ENCODE measurements at regions not wholly inside any gene's neighbourhood (a gene's known extent, or its start where the extent isn't known, plus 50 kb on each side); places are given as distances from the start of the nearest gene placed in this dataset.

DNA sequence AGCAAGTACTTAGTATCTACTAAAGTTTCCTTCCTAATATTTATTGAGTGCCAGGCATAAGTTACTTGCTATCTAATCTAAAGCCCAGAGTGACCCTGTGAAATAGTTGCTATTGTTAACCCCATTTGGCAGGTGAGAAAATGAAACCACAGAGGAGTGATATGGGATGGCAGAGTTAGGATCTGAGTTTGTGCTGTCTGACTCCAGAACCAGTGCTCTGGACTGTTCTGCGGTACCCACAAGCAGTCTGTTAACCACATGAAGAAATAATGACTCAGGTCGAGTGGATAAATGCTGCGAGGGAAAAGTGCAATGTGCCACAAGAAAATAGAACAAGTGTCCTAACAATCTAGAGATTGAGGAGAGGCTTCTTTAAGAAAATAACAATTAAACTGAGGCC, 60.7 kb upstream of the GZMB start:
- H3K9me3 ChIP-seq (ENCODE audit: low read depth, low read length) = no peaks in the 10 kb centered on the region
- no peak overlapping the region for H3K27ac ChIP-seq (ENCODE audit: low read depth, low read length)
- DNase-seq (ENCODE audit: insufficient read length, low spot score, missing footprints) = no peak

DNA sequence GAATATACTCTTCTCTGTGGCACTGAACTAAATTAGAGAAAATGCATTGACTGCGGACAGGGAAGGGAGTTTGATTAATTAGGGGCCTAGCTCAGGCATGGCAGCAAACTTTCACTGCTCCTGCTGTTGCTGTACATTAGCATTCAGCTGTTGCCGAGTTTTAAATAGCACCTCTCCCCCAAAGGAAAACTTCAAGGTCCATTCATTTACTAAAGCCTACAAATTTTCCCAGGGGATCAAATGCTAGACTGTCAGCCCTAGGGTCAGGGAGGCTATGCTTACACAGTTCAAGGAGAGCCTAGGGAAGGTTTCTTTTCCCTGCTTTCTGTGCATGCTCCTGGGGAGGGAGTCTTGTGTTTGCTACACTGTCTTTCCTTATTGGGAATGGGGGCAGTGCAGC, 60.0 kb upstream of the GZMB start:
- Histone ChIP-seq H3K27ac (ENCODE audit: low read depth, low read length) (no peak overlapping the region), H3K4me1 (ENCODE audit: insufficient read depth, low read length) (no peaks in the 10 kb centered on the region), H2AFZ (ENCODE audit: low read length) (no peak overlapping the region), H3K9me3 (ENCODE audit: low read depth, low read length) (no peaks in the 10 kb centered on the region), H3K4me2 (ENCODE audit: insufficient read depth, low read length) (no peak overlapping the region), H4K20me1 (ENCODE audit: insufficient read depth, low read length) (no peaks in the 10 kb centered on the region), H3K36me3 (ENCODE audit: insufficient read depth, low read length) (no peaks in the 10 kb centered on the region), H3K4me3 (ENCODE audit: insufficient read depth, low read length) (no peak overlapping the region), H3K27me3 (ENCODE audit: insufficient read depth, low read length) (peaks cover 2% of the 10 kb centered on the region), H3K79me2 (ENCODE audit: insufficient read depth, low read length) (no peaks in the 10 kb centered on the region)
- TF ChIP-seq, protein P1, sequence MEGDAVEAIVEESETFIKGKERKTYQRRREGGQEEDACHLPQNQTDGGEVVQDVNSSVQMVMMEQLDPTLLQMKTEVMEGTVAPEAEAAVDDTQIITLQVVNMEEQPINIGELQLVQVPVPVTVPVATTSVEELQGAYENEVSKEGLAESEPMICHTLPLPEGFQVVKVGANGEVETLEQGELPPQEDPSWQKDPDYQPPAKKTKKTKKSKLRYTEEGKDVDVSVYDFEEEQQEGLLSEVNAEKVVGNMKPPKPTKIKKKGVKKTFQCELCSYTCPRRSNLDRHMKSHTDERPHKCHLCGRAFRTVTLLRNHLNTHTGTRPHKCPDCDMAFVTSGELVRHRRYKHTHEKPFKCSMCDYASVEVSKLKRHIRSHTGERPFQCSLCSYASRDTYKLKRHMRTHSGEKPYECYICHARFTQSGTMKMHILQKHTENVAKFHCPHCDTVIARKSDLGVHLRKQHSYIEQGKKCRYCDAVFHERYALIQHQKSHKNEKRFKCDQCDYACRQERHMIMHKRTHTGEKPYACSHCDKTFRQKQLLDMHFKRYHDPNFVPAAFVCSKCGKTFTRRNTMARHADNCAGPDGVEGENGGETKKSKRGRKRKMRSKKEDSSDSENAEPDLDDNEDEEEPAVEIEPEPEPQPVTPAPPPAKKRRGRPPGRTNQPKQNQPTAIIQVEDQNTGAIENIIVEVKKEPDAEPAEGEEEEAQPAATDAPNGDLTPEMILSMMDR (IDR thresholded peaks at IDR 0.05; ENCODE audit: extremely low read depth, low read depth, low read length) = no peak
- DNase-seq (ENCODE audit: insufficient read length, low spot score, missing footprints) = no peak

More for the DNA sequence above, 60.7 kb upstream of the GZMB start:
- H3K4me2 ChIP-seq (ENCODE audit: insufficient read depth, low read length) = no peak overlapping the region
- no peak overlapping the region for H3K4me3 ChIP-seq (ENCODE audit: insufficient read depth, low read length)
- H3K79me2 ChIP-seq (ENCODE audit: insufficient read depth, low read length) = no peaks in the 10 kb centered on the region
- no peak overlapping the region for H2AFZ ChIP-seq (ENCODE audit: low read length)
- H3K4me1 ChIP-seq (ENCODE audit: insufficient read depth, low read length) = no peaks in the 10 kb centered on the region
- TF ChIP-seq, protein P1 (IDR thresholded peaks at IDR 0.05; ENCODE audit: extremely low read depth, low read depth, low read length) = no peak
- no peaks in the 10 kb centered on the region for H3K36me3 ChIP-seq (ENCODE audit: insufficient read depth, low read length)
- no peaks in the 10 kb centered on the region for H4K20me1 ChIP-seq (ENCODE audit: insufficient read depth, low read length)
- peaks cover 2% of the 10 kb centered on the region for H3K27me3 ChIP-seq (ENCODE audit: insufficient read depth, low read length)

DNA sequence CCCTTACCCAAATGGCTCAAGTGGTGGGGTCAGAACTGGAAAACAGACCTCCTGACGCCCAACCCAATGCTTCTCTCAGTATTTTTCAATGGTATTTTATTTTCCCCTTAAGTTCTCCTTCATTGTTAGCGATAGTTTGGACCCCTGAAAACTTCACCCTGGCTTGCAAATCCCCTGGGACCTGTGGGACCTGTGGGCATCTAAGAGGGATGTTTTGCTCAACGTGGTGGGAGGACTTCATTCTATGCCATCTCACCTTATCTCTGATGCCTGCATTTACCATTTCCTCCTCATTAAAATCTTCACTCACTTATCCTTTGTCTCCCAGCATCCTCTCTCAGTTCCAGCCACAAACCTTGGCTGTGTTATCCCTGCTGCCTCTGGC, 59.4 kb upstream of the GZMB start:
- no peak for DNase-seq (ENCODE audit: insufficient read length, low spot score, missing footprints)
- no peaks in the 10 kb centered on the region for H3K79me2 ChIP-seq (ENCODE audit: insufficient read depth, low read length)
- peaks cover 2% of the 10 kb centered on the region for H3K27me3 ChIP-seq (ENCODE audit: insufficient read depth, low read length)

DNA sequence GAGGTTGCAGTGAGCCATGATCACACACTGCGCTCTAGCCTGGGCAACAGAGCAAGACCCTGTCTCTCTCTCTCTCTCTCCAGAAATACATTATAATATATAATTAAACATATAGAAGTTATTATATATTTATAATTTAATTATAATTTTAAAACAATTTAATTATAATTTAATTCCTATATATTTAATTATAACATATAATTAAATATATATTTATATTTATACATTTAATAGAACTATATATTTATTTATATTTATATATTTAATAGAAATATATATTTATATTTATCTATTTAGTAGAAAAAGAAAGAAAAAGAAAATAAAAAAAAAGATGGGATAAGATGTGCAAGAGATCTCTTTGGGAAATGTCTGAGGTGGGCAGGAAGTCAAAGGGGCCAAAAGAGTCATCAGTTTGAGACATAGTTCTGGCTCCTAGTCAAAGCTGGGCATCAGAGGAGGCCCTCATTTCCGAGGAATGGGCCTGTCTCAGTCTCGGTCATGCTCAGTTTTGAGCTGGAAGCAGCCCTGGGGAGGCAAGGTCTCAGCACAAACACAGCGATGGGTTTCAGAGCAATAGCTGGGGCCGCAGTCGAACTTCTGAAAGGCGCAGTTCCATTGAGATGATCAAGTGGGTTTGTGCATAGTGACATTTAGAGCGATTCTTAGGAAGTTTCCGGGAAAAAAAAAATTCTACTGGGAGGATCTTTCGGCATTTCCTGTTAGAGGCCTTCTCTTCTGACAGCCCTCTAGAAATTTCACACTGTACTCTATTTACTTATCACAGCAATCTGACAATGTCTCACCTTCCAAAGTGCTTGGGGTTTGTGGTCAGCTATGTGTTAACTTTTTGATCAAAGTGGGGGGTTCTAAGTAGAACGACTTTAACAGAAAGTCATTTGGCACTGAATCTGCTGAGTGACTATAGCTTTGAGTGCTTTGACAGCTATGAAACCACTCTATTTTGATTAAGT, 58.7 kb upstream of the GZMB start:
- DNase-seq (ENCODE audit: insufficient read length, low spot score, missing footprints) = no peak
- Histone ChIP-seq H3K27me3 (ENCODE audit: insufficient read depth, low read length) (peaks cover 2% of the 10 kb centered on the region), H3K9me3 (ENCODE audit: low read depth, low read length) (no peaks in the 10 kb centered on the region), H2AFZ (ENCODE audit: low read length) (no peak overlapping the region), H3K4me2 (ENCODE audit: insufficient read depth, low read length) (no peak overlapping the region), H3K36me3 (ENCODE audit: insufficient read depth, low read length) (no peaks in the 10 kb centered on the region), H3K4me1 (ENCODE audit: insufficient read depth, low read length) (no peaks in the 10 kb centered on the region), H3K4me3 (ENCODE audit: insufficient read depth, low read length) (no peak overlapping the region), H3K27ac (ENCODE audit: low read depth, low read length) (no peak overlapping the region), H3K79me2 (ENCODE audit: insufficient read depth, low read length) (no peaks in the 10 kb centered on the region), H4K20me1 (ENCODE audit: insufficient read depth, low read length) (no peaks in the 10 kb centered on the region)
- TF ChIP-seq, protein P1 (IDR thresholded peaks at IDR 0.05; ENCODE audit: extremely low read depth, low read depth, low read length) = no peak

More for the DNA sequence above, 59.4 kb upstream of the GZMB start:
- no peaks in the 10 kb centered on the region for H3K36me3 ChIP-seq (ENCODE audit: insufficient read depth, low read length)
- TF ChIP-seq, protein P1 (IDR thresholded peaks at IDR 0.05; ENCODE audit: extremely low read depth, low read depth, low read length) = no peak
- no peak overlapping the region for H3K4me3 ChIP-seq (ENCODE audit: insufficient read depth, low read length)
- H3K27ac ChIP-seq (ENCODE audit: low read depth, low read length) = no peak overlapping the region
- no peak overlapping the region for H3K4me2 ChIP-seq (ENCODE audit: insufficient read depth, low read length)
- no peaks in the 10 kb centered on the region for H3K4me1 ChIP-seq (ENCODE audit: insufficient read depth, low read length)
- no peaks in the 10 kb centered on the region for H4K20me1 ChIP-seq (ENCODE audit: insufficient read depth, low read length)
- no peaks in the 10 kb centered on the region for H3K9me3 ChIP-seq (ENCODE audit: low read depth, low read length)
- H2AFZ ChIP-seq (ENCODE audit: low read length) = no peak overlapping the region
